ENCODE measurements at regions not wholly inside any gene's neighbourhood (a gene's known extent, or its start where the extent isn't known, plus 50 kb on each side); places are given as distances from the start of the nearest gene placed in this dataset.

DNA sequence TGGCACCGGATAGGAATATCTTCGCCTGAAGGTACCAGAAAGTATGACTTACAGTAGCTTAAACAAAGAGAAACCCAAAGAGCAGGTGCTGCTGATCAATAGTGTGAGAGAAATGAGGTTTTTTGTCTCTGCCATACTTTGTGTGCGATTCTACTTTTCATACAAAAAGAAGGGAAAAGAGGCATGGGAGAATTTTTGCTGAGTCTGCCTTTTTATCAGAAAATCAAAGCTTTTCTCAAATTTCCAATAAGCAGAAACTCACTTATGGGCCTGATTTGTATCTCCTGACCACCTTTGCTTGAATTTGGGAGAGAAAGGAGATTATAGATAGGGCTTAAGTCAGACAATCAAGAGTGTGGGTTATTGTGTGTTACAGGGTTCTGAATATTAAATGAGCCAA, 65.5 kb upstream of the TAF11L2 start:
- TF ChIP-seq CTCF (IDR thresholded peaks at IDR 0.05): no peak
- no peak for TF ChIP-seq POLR2AphosphoS5 (IDR thresholded peaks at IDR 0.05)
- TF ChIP-seq EP300 (IDR thresholded peaks at IDR 0.05): no peak
